A673 (cell line): ENCODE measurements at regions not wholly inside any gene's neighbourhood (a gene's known extent, or its start where the extent isn't known, plus 50 kb on each side); places are given as distances from the start of the nearest gene placed in this dataset.

Experiments used
- BruUV-seq: library from RNA; stranded (reverse); fragments of 400-500 nt; replicated peaks from 2 replicates; lab custom pipeline; 2021; lab: Mats Ljungman, UMichigan
- CTCF ChIA-PET: fragments of 300-600 bp; sonication (Branson Sonifier 250); formaldehyde crosslinking; loops from one replicate; lab custom pipeline; 2022; ENCODE audit warnings: antibody characterized with exemption; lab: Charles Lee
- POLR2A ChIA-PET: fragments of 300-600 bp; sonication (Branson Sonifier 250); formaldehyde crosslinking; loops from one replicate; lab custom pipeline; 2022; ENCODE audit warnings: antibody characterized with exemption; ENCODE audit not compliant: low non-redundant PET; lab: Charles Lee
- DNase-seq: peaks from one replicate; pipeline ENCODE4 v3.0.0-alpha.2; 2015; ENCODE audit warnings: low spot score
- H3K27ac ChIP-seq: fragments of 200-600 bp; sonication (generic); 2 replicates; pipeline ENCODE4 v1.5.1; 2016; ENCODE audit warnings: mixed run types, low read depth, mild to moderate bottlenecking, mixed read lengths, antibody characterized with exemption, low read length; ENCODE audit not compliant: poor library complexity, severe bottlenecking
- H3K27me3 ChIP-seq: fragments of 200-600 bp; sonication (generic); replicated peaks from 2 replicates; pipeline ENCODE4 v1.6.1; 2017; ENCODE audit warnings: mixed run types, low read depth, mild to moderate bottlenecking, mixed read lengths, antibody characterized with exemption, low read length; ENCODE audit not compliant: insufficient read depth, poor library complexity
- H3K36me3 ChIP-seq: fragments of 200-600 bp; sonication (generic); 2 replicates; pipeline ENCODE4 v1.6.1; 2016; ENCODE audit warnings: mixed run types, mild to moderate bottlenecking, mixed read lengths, antibody characterized with exemption, low read length; ENCODE audit not compliant: insufficient read depth, poor library complexity, severe bottlenecking
- H3K4me1 ChIP-seq: fragments of 200-600 bp; sonication (generic); 2 replicates; pipeline ENCODE4 v1.6.1; 2017; ENCODE audit warnings: mixed run types, mild to moderate bottlenecking, mixed read lengths, antibody characterized with exemption, low read length; ENCODE audit not compliant: insufficient read depth, poor library complexity, severe bottlenecking
- H3K4me3 ChIP-seq: fragments of 200-600 bp; sonication (generic); 2 replicates; pipeline ENCODE4 v1.5.1; 2016; ENCODE audit warnings: low read depth, mixed run types, mild to moderate bottlenecking, mixed read lengths, low read length; ENCODE audit not compliant: poor library complexity, severe bottlenecking
- H3K9me3 ChIP-seq: fragments of 200-600 bp; sonication (generic); 2 replicates; pipeline ENCODE4 v1.6.1; 2016; ENCODE audit warnings: mixed run types, low read depth, mild to moderate bottlenecking, mixed read lengths, antibody characterized with exemption, low read length; ENCODE audit not compliant: poor library complexity, severe bottlenecking
- EZH2 ChIP-seq: fragments of 200-600 bp; sonication (generic); IDR thresholded peaks from 2 replicates; pipeline ENCODE4 v1.6.1; 2017; ENCODE audit warnings: borderline replicate concordance, low read depth, mild to moderate bottlenecking, mixed read lengths, antibody characterized with exemption, low read length; ENCODE audit not compliant: poor library complexity, severe bottlenecking
- intact Hi-C: fragments of 100-400 bp; cut with micrococcal nuclease; formaldehyde crosslinking; loops from one replicate; pipeline ENCODE4 v1.10.0; 2022; ENCODE audit not compliant: unreplicated experiment
- TF ChIP-seq, protein P1 (sequence below): fragments of 300-800, 200-600 bp; sonication (generic); conservative IDR thresholded peaks from 2 replicates; pipeline ENCODE4 v1.5.1; 2017; ENCODE audit warnings: low read depth, mild to moderate bottlenecking, antibody characterized with exemption, low read length, moderate library complexity, mixed read lengths

DNA sequence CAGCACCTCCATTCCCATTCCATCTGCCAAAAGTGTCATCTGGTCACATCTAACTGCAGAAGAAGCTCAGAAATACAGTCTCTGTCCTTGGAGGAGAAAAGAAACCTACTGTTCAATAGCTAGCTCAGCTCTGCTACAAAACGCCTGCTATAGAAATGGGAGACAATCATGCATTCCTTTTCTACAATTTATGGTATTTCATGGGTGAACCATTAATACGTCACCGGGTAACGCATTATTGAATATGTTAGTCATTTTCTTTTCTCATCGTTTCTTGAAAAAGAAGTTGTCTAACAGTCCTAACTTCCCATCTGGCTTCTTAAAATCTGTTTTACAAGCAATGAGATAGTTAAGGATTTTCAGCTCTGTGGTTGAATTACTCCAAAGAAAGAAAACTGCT, 496.7 kb upstream of the RBFOX1 start:
- TF ChIP-seq EZH2 = no peak
- TF ChIP-seq, protein P1, sequence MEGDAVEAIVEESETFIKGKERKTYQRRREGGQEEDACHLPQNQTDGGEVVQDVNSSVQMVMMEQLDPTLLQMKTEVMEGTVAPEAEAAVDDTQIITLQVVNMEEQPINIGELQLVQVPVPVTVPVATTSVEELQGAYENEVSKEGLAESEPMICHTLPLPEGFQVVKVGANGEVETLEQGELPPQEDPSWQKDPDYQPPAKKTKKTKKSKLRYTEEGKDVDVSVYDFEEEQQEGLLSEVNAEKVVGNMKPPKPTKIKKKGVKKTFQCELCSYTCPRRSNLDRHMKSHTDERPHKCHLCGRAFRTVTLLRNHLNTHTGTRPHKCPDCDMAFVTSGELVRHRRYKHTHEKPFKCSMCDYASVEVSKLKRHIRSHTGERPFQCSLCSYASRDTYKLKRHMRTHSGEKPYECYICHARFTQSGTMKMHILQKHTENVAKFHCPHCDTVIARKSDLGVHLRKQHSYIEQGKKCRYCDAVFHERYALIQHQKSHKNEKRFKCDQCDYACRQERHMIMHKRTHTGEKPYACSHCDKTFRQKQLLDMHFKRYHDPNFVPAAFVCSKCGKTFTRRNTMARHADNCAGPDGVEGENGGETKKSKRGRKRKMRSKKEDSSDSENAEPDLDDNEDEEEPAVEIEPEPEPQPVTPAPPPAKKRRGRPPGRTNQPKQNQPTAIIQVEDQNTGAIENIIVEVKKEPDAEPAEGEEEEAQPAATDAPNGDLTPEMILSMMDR = no peak
- intact Hi-C loops = no loop called here
- no peak for DNase-seq
- no peaks in the 10 kb centered on the region for H3K9me3 ChIP-seq
- H3K27me3 ChIP-seq = no peaks in the 10 kb centered on the region
- H3K4me3 ChIP-seq = no peak overlapping the region
- H3K27ac ChIP-seq = no peak overlapping the region
- no peaks in the 10 kb centered on the region for H3K4me1 ChIP-seq
- no TSS peak for BruUV-seq
- POLR2A ChIA-PET = no interaction called here
- CTCF ChIA-PET = no interaction called here
- no peaks in the 10 kb centered on the region for H3K36me3 ChIP-seq

DNA sequence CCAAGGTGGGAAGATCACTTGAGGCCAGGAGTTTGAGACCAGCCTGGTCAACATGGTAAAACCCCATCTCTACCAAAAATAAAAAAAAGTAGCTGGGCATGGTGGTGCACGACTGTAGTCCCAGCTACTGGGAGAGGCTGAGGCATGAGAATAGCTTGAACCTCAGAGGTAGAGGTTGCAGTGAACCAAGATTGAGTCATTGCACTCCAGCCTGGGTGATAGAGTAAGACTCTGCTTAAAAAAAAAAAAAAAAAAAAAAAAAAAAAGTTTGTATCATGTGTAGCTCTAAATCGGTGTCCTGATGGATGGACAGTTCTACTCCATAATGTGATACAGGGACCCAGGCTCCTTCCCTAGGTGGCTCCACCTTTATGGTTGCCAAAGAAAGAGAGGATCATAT, 497.1 kb upstream of the RBFOX1 start:
- BruUV-seq = no TSS peak
- TF ChIP-seq EZH2 = no peak
- TF ChIP-seq, protein P1 = no peak
- ChIA-PET CTCF (no interaction called here), POLR2A (no interaction called here)
- H3K36me3 ChIP-seq = no peaks in the 10 kb centered on the region
- no peak overlapping the region for H3K4me3 ChIP-seq
- H3K27me3 ChIP-seq = no peaks in the 10 kb centered on the region
- DNase-seq = no peak
- H3K9me3 ChIP-seq = no peaks in the 10 kb centered on the region
- H3K4me1 ChIP-seq = no peaks in the 10 kb centered on the region
- H3K27ac ChIP-seq = no peak overlapping the region
- intact Hi-C loops = no loop called here

DNA sequence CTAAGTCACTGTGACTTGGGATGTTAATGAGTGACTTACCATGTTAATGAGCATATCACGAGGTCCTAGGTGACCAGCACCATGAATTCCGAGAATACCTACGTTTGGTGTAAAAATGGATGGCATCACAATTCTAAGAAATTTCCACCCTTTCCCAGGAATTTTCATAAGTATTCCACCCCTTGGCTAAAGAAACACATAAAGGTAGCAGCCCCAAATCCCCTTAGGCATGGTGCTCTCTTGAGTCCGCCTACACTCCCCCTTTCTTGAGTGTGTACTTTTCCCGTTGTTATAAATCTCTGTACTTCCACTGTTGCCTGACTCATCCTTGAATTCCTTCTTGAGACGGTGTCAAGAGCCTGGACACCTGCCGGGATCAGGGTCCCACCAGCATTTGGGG, 504.0 kb upstream of the RBFOX1 start:
- Histone ChIP-seq H3K36me3 (no peaks in the 10 kb centered on the region), H3K27me3 (no peaks in the 10 kb centered on the region), H3K4me1 (no peaks in the 10 kb centered on the region), H3K27ac (no peak overlapping the region), H3K9me3 (peaks cover 4% of the 10 kb centered on the region), H3K4me3 (no peak overlapping the region)
- intact Hi-C loops = no loop called here
- no TSS peak for BruUV-seq
- TF ChIP-seq, protein P1 = no peak
- no peak for TF ChIP-seq EZH2
- ChIA-PET POLR2A (no interaction called here), CTCF (no interaction called here)
- no peak for DNase-seq
